Spleen (tissue), 11 donors: ENCODE measurements at regions not wholly inside any gene's neighbourhood (a gene's known extent, or its start where the extent isn't known, plus 50 kb on each side); places are given as distances from the start of the nearest gene placed in this dataset.
"Not testable (repeated sequence)": the region's sequence is repeated elsewhere in the genome, so short reads cannot be mapped to it uniquely, and the experiment has no call there.

ENCODE experiments used
- DNase-seq: peaks from one replicate; pipeline ENCODE4 v3.0.0-alpha.2; 2020
- H3K27ac ChIP-seq, 8 donors: fragments of 200-600 bp; sonication (generic) in 7 of 8; 1 replicate in 4 of 8; 2 replicates in 4 of 8; pipeline versions ENCODE4 v1.5.0 to v1.8.0; 2016 to 2021; ENCODE audit warnings: inconsistent platforms in 4 of 8, mild to moderate bottlenecking in 4 of 8, moderate library complexity in 1 of 8
- H3K27me3 ChIP-seq, 7 donors: fragments of 200-600 bp; sonication (generic) in 6 of 7; replicated peaks in 1 of 7; 1 replicate in 4 of 7; 2 replicates in 3 of 7; pipeline versions ENCODE4 v1.5.0 to v1.8.0; 2016 to 2021; ENCODE audit warnings: inconsistent platforms in 3 of 7, mild to moderate bottlenecking in 1 of 7
- H3K36me3 ChIP-seq, 6 donors: fragments of 200-600 bp; sonication (generic) in 5 of 6; 1 replicate in 4 of 6; 2 replicates in 2 of 6; pipeline versions ENCODE4 v1.5.0 to v1.8.0; 2016 to 2021; ENCODE audit warnings: inconsistent platforms in 2 of 6
- H3K4me1 ChIP-seq, 6 donors: fragments of 200-600 bp; sonication (generic) in 5 of 6; 1 replicate in 3 of 6; 2 replicates in 3 of 6; pipeline versions ENCODE4 v1.5.0 to v1.8.0; 2016 to 2021; ENCODE audit warnings: inconsistent platforms in 3 of 6
- H3K4me3 ChIP-seq, 8 donors: fragments of 200-600 bp; sonication (generic) in 7 of 8; 1 replicate in 4 of 8; 2 replicates in 4 of 8; pipeline versions ENCODE4 v1.5.0 to v1.8.0; 2016 to 2021; ENCODE audit warnings: inconsistent platforms in 4 of 8, mild to moderate bottlenecking in 4 of 8, moderate library complexity in 2 of 8
- H3K9me3 ChIP-seq, 8 donors: fragments of 200-600 bp; sonication (generic) in 7 of 8; 1 replicate in 4 of 8; 2 replicates in 4 of 8; pipeline versions ENCODE4 v1.5.0 to v1.8.0; 2016 to 2021; ENCODE audit warnings: inconsistent platforms in 4 of 8
- CTCF ChIP-seq, 11 experiments: fragments of 200-600 bp in 7 of 11; fragments of 450-650 bp in 4 of 11; sonication (generic) in 4 of 11; IDR thresholded peaks in 8 of 11; conservative IDR thresholded peaks in 3 of 11; 1 replicate in 7 of 11; 2 replicates in 4 of 11; pipeline versions ENCODE4 v1.4.0 to v1.8.0; 2016 to 2021; ENCODE audit warnings: antibody characterized with exemption in 11 of 11, inconsistent platforms in 4 of 11, mild to moderate bottlenecking in 1 of 11
- POLR2A ChIP-seq, 3 donors: fragments of 450-650 bp; IDR thresholded peaks; one replicate each; pipeline ENCODE4 v1.5.1; 2017; ENCODE audit warnings: antibody characterized with exemption in 3 of 3, mild to moderate bottlenecking in 1 of 3
- POLR2AphosphoS5 ChIP-seq, 3 donors: sonication (generic); formaldehyde crosslinking; IDR thresholded peaks; one replicate each; pipeline ENCODE4 v1.5.1; 2017; ENCODE audit warnings: antibody characterized with exemption in 3 of 3
- WGBS, 5 donors: extraction: QIAGEN DNeasy Blood & Tissue Kit in 3 of 5; methylation state at CpG; one replicate each; pipeline versions ENCODE4 v1.1.5 to v1.1.7; 2013 to 2018; 5-methylcytosine and 5-hydroxymethylcytosine counted together
- intact Hi-C: fragments of 100-400 bp; cut with DNase I; formaldehyde crosslinking; loops from one replicate; pipeline ENCODE4 v1.15.0; 2023; ENCODE audit warnings: low total_unique reads
- microRNA-seq, 3 donors: library from miRNA; unstranded; fragments of <30 nt; microRNA quantifications; one replicate each; pipeline versions ENCODE4 to v1.1.0, GENCODE V29; 2019 to 2020
- small RNA-seq, 4 donors: library from RNA; depleted of rRNA; stranded (forward); fragments of <200 nt; gene quantifications; one replicate each; pipeline ENCODE3, GENCODE V24; 2016
- donor health status: healthy with polysubstance abuse.
- donor health status: DM: no; HTN: no; CAD: no; lungs with moderate emphysema.
- donor health status: DM: no; HTN: no; CAD: no.
- donor health status: Bipolar disorder and iron deficiency.
- donor health status: healthy.
- donor health status: DM: no; HTN: no; CAD: no.
- donor health status: DM: yes; HTN: yes; CAD: no.

- Histone ChIP-seq H3K4me1 (peaks cover 0 to 4% (median 0%) of the 10 kb centered on the region in 6 donors), H3K36me3 (no peaks in the 10 kb centered on the region), H3K27ac (no peak overlapping the region), H3K9me3 (no peaks in the 10 kb centered on the region), H3K4me3 (no peak overlapping the region), H3K27me3 (peaks cover 0 to 4% (median 0%) of the 10 kb centered on the region in 7 donors)
- TF ChIP-seq POLR2A (IDR thresholded peaks at IDR 0.05) (no peak), POLR2AphosphoS5 (IDR thresholded peaks at IDR 0.05) (no peak), CTCF (IDR thresholded peaks at IDR 0.05 in 8 of 11, conservative IDR thresholded peaks at IDR 0.05 in 3 of 11) (no peak)
- 84 to 91% (median 88%) methylated on average over 7 of the region's 7 CpGs for WGBS, 5 donors
- intact Hi-C loops: loop anchor here (2.0 to 10.0 kb wide), 2 partner anchors 101 to 175 kb away; no protein-coding TSS in a partner anchor
- DNase-seq: no peak
These were observed 56.5 kb upstream of the WIPF3 start for GRCh38 chr7:29749701-29750321.

- not testable (repeated sequence) for H3K27ac ChIP-seq, H3K9me3 ChIP-seq, DNase-seq, H3K4me1 ChIP-seq, H3K4me3 ChIP-seq, H3K27me3 ChIP-seq, H3K36me3 ChIP-seq
- whole genome bisulfite sequencing, 5 donors: 73 to 86% (median 74%) methylated on average over 4 of the region's 4 CpGs
- intact Hi-C loops: loop anchor here (10.0 kb wide), 1 partner anchor 174 kb away; no protein-coding TSS in a partner anchor
These were observed 55.9 kb upstream of the WIPF3 start for GRCh38 chr7:29750373-29750940.

- not testable (repeated sequence) for H3K4me1 ChIP-seq, H3K4me3 ChIP-seq, DNase-seq, H3K27ac ChIP-seq, H3K27me3 ChIP-seq, H3K36me3 ChIP-seq, H3K9me3 ChIP-seq
- 90 to 100% (median 94%) methylated on average over 4 of the region's 4 CpGs for WGBS, 5 donors
- intact Hi-C loops: loop anchor here (10.0 kb wide), 1 partner anchor 174 kb away; no protein-coding TSS in a partner anchor
These were observed 55.3 kb upstream of the WIPF3 start for GRCh38 chr7:29751012-29751411.

- WGBS, 5 donors: 75 to 82% (median 79%) methylated on average over 6 of the region's 6 CpGs
- H3K4me3 ChIP-seq: no peak overlapping the region
- H3K9me3 ChIP-seq: no peaks in the 10 kb centered on the region
- intact Hi-C loops: loop anchor here (10.0 kb wide), 1 partner anchor 170 kb away; no protein-coding TSS in a partner anchor
- no peaks in the 10 kb centered on the region for H3K36me3 ChIP-seq
- no peak overlapping the region for H3K27ac ChIP-seq
- no peak for TF ChIP-seq POLR2AphosphoS5 (IDR thresholded peaks at IDR 0.05)
- no peak for TF ChIP-seq POLR2A (IDR thresholded peaks at IDR 0.05)
- no peak for TF ChIP-seq CTCF (IDR thresholded peaks at IDR 0.05 in 8 of 11, conservative IDR thresholded peaks at IDR 0.05 in 3 of 11)
- H3K27me3 ChIP-seq: peaks cover 0 to 4% (median 0%) of the 10 kb centered on the region in 7 donors
- H3K4me1 ChIP-seq: no peaks in the 10 kb centered on the region
- DNase-seq: no peak
These were observed 51.3 kb upstream of the WIPF3 start for GRCh38 chr7:29754874-29755490.

Small RNA genes lying in the stretch of these regions (microRNA-seq; reads per million reads assigned to microRNA genes)
- 2.3 to 7.7 (median 5.1) reads per million in 3 donors for gene MIR550A3

Small RNA genes lying in the stretch of these regions (small RNA-seq; reads per million reads assigned to genes)
- gene MIR550A3: 0 reads per million in 4 donors
- gene TMSB4XP3: 0 reads per million in 4 donors
